D721Med (cell line): ENCODE measurements at regions not wholly inside any gene's neighbourhood (a gene's known extent, or its start where the extent isn't known, plus 50 kb on each side); places are given as distances from the start of the nearest gene placed in this dataset.
"Not testable (repeated sequence)": the region's sequence is repeated elsewhere in the genome, so short reads cannot be mapped to it uniquely, and the experiment has no call there.

Source experiments
- DNase-seq: peaks from one replicate; pipeline ENCODE4 v3.0.0; 2011; ENCODE audit warnings: low spot score; ENCODE audit not compliant: insufficient read length
- FAIRE-seq: peaks from 2 replicates; lab custom pipeline; 2011; peaks lifted over from hg19 to GRCh38; lab: Jason Lieb, UNC
- TF ChIP-seq, protein P1 (sequence below): IDR thresholded peaks from 2 replicates; pipeline ENCODE4 v1.5.1; 2012; ENCODE audit warnings: mild to moderate bottlenecking, control low read depth; ENCODE audit not compliant: insufficient read depth; ENCODE audit errors: missing control alignments

DNA sequence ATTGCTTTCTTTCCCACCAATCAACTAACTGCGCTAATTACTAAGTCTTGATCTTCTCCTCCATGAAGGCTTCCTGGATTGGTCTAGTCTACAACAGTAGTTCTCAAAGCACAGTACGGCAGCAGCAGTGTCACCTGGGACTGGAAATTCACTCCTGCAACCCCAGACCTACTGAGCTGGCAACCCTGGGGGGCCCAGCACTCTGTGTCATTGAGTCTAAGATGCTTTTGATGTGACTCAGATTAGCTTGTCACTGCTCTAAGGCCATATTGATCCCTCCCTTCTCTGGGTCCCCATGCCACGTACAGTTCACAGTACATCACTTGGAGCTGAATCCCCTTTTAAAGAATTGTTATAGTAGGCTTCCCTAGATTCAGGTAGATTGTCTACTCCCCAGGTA, 65.7 kb upstream of the KMT2C start:
- DNase-seq, result no peak
- FAIRE-seq, result no peak
- TF ChIP-seq, protein P1, sequence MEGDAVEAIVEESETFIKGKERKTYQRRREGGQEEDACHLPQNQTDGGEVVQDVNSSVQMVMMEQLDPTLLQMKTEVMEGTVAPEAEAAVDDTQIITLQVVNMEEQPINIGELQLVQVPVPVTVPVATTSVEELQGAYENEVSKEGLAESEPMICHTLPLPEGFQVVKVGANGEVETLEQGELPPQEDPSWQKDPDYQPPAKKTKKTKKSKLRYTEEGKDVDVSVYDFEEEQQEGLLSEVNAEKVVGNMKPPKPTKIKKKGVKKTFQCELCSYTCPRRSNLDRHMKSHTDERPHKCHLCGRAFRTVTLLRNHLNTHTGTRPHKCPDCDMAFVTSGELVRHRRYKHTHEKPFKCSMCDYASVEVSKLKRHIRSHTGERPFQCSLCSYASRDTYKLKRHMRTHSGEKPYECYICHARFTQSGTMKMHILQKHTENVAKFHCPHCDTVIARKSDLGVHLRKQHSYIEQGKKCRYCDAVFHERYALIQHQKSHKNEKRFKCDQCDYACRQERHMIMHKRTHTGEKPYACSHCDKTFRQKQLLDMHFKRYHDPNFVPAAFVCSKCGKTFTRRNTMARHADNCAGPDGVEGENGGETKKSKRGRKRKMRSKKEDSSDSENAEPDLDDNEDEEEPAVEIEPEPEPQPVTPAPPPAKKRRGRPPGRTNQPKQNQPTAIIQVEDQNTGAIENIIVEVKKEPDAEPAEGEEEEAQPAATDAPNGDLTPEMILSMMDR, result no peak

DNA sequence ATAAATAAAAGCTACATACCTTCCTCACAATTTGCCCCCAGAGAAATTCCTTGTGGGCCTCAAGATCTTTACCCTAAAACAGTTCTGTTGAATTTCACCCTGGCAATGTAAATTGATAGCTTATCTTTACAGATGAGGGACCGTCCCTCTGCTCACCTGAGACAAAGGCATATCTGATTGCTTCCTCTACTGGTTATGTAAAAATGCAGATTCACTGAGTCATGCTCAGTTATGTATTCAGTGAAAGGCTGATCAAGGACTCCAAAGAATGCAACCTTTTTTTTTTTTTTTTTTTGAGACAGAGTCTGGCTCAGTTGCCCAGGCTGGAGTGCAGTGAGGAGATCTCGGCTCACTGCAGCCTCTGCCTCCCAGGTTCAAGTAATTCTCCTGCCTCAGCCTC, 64.2 kb upstream of the KMT2C start:
- FAIRE-seq, DNase-seq: not testable (repeated sequence)

DNA sequence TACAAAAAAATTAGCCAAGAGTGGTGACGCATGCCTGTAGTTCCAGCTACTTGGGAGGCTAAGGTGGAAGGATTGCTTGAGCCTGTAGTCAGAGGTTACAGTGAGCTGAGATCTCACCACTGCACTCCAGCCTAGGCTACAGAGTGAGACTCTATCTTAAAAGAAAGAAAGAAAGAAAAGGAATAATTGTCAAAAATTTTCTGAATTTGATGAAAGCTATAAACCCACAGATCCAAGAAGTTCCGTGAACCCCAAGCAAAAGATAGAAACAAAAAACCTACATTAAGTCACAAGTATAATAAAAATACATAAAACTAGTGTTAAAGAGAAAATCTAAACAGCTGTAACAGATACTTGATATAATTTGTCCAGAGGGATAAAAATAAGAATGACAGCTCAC, 60.1 kb upstream of the KMT2C start:
- DNase-seq, result no peak
- TF ChIP-seq, protein P1, result no peak

DNA sequence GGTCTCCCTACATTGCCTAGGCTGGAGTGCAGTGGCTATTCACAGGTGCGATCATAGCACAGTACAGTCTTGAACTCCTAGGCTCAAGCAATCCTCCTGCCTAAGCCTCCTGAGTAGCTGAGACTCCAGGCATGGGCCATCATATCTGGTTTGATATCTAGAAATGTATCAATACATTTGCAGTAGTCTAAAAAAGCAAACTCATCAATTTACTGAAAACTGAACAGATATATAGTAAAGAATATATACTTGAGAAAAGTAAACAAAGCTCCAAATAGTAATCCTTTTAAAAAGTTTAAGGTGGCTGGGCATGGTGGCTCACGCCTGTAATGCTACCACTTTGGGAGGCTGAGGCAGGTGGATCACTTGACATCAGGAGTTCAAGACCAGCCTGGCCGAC, 57.1 kb upstream of the KMT2C start:
- FAIRE-seq (no peak), DNase-seq (no peak)
- TF ChIP-seq, protein P1, result no peak

More for the DNA sequence above, 60.1 kb upstream of the KMT2C start:
- no peak for FAIRE-seq

DNA sequence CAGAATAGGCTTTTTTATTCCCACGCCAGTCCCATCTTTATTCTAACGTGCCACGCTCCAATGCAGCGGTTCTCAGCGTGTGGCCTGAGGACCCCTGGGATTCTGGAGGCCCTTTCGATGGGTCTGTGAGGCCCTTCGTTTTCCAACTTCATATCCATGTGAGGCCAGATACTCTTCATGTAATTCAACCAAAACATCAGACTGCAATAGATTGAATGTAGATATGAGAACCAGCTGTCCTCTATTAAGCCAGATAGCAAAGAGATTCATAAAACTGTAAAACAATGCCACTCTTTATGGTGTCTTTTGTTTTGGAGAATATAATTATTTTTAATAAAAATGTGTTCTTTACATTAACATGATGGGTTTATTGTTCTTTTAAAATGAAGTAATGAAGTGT, 53.2 kb upstream of the KMT2C start:
- TF ChIP-seq, protein P1, result no peak
- DNase-seq (no peak), FAIRE-seq (no peak)

DNA sequence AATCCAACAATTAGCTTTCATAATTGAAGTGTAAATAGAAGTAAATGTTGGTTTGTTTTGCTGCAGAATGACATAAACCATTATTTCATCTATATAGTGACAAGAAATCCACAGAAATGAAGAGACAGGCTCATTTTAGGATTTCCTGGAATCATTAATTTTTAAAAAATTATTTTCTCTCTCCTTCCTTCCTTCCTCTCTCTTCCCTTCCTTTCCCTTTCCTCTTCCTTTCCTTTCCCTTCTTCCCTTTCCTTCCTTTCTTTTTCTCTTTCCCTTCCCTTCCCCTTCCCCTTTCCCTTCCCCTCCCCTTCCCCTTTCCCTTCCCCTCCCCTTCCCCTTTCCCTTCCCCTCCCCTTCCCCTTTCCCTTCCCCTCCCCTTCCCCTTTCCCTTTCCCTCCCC, 51.2 kb upstream of the KMT2C start:
- FAIRE-seq, result no peak
- DNase-seq, result no peak
- TF ChIP-seq, protein P1, result no peak

DNA sequence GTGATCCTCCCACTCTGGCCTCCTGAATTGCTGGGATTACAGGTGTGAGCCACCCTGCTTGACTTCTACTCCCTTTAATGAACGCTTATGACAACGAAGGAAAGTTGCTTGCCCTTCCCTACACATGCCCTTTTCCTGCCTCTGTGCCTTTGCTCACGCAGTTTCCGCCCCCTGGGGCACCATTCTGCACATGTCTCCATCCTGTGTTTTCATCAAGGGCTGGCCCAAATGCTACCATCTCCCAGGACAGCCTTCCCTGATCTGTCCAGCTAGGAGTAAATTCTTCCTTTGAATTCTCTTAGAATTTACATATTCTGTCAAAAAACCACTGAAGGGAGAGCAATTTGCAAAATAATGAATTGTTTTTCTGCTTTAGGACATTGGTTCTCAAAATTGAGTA, 50.0 kb upstream of the KMT2C start:
- FAIRE-seq (no peak), DNase-seq (no peak)
- TF ChIP-seq, protein P1, result no peak
